ENCODE measurements at regions not wholly inside any gene's neighbourhood (a gene's known extent, or its start where the extent isn't known, plus 50 kb on each side); places are given as distances from the start of the nearest gene placed in this dataset.

GRCh38 chr5:2173151-2173834 is 290.6 kb upstream of the IRX4 start:
- DNase-seq (ENCODE audit: low spot score in 2 of 2): no peak
- 48 to 70% methylated on average over 11 of the region's 11 CpGs for WGBS, 2 donors
- TF ChIP-seq POLR2A (IDR thresholded peaks at IDR 0.05) (no peak), CTCF (IDR thresholded peaks at IDR 0.05) (no peak)
- H3K4me3 ChIP-seq (ENCODE audit: low read depth, poor library complexity, severe bottlenecking): no peak overlapping the region
- intact Hi-C loops (cut with DNase I; ENCODE audit: low total_unique reads): no loop called here

GRCh38 chr5:2172471-2172870 is 289.7 kb upstream of the IRX4 start:
- no peak for TF ChIP-seq POLR2A (IDR thresholded peaks at IDR 0.05)
- no peak for TF ChIP-seq CTCF (IDR thresholded peaks at IDR 0.05)
- intact Hi-C loops (cut with DNase I; ENCODE audit: low total_unique reads): no loop called here
- no peak for DNase-seq (ENCODE audit: low spot score in 2 of 2)
- WGBS, 2 donors: 84 to 88% methylated on average over 5 of the region's 5 CpGs
- H3K4me3 ChIP-seq (ENCODE audit: low read depth, poor library complexity, severe bottlenecking): no peak overlapping the region

- TF ChIP-seq POLR2A (IDR thresholded peaks at IDR 0.05): no peak
- no peak for TF ChIP-seq CTCF (IDR thresholded peaks at IDR 0.05)
- WGBS, 2 donors: 43 to 46% methylated on average over 7 of the region's 7 CpGs
- no peak for DNase-seq (ENCODE audit: low spot score in 2 of 2)
- H3K4me3 ChIP-seq (ENCODE audit: low read depth, poor library complexity, severe bottlenecking): no peak overlapping the region
- intact Hi-C loops (cut with DNase I; ENCODE audit: low total_unique reads): no loop called here
These were observed 288.0 kb upstream of the IRX4 start for GRCh38 chr5:2170761-2171160.

GRCh38 chr5:2169850-2170760 is 287.4 kb upstream of the IRX4 start:
- WGBS, 2 donors: 57 to 76% methylated on average over 43 to 47 of the region's 47 CpGs
- DNase-seq (ENCODE audit: low spot score in 2 of 2): no peak
- H3K4me3 ChIP-seq (ENCODE audit: low read depth, poor library complexity, severe bottlenecking): no peak overlapping the region
- TF ChIP-seq POLR2A (IDR thresholded peaks at IDR 0.05): no peak
- no peak for TF ChIP-seq CTCF (IDR thresholded peaks at IDR 0.05)
- intact Hi-C loops (cut with DNase I; ENCODE audit: low total_unique reads): no loop called here

- intact Hi-C loops (cut with DNase I; ENCODE audit: low total_unique reads): no loop called here
- WGBS, 2 donors: 87 to 93% methylated on average over 10 of the region's 10 CpGs
- TF ChIP-seq CTCF (IDR thresholded peaks at IDR 0.05): no peak
- TF ChIP-seq POLR2A (IDR thresholded peaks at IDR 0.05): no peak
- H3K4me3 ChIP-seq (ENCODE audit: low read depth, poor library complexity, severe bottlenecking): no peak overlapping the region
- DNase-seq (ENCODE audit: low spot score in 2 of 2): no peak
These were observed 286.7 kb upstream of the IRX4 start for GRCh38 chr5:2169430-2169808.

Measured in lower leg skin (tissue), 4 donors.